Erythroblast (primary cell): ENCODE measurements at regions not wholly inside any gene's neighbourhood (a gene's known extent, or its start where the extent isn't known, plus 50 kb on each side); places are given as distances from the start of the nearest gene placed in this dataset.

Source experiments
- GATA1 ChIP-seq: IDR thresholded peaks from 2 replicates; pipeline ENCODE4 v1.6.1; 2011; ENCODE audit warnings: low read depth, mild to moderate bottlenecking, control low read depth, low read length, moderate library complexity
- POLR2A ChIP-seq: IDR thresholded peaks from 2 replicates; pipeline ENCODE4 v1.6.1; 2011; ENCODE audit warnings: mild to moderate bottlenecking, low read length

GRCh38 chr1:106173101-106173500 lies 883.4 kb upstream of the PRMT6 start:
- no peak for TF ChIP-seq POLR2A
- no peak for TF ChIP-seq GATA1
